OCI-LY7 (cell line): ENCODE measurements at regions not wholly inside any gene's neighbourhood (a gene's known extent, or its start where the extent isn't known, plus 50 kb on each side); places are given as distances from the start of the nearest gene placed in this dataset.

ENCODE experiments used
- EZH2phosphoT487 ChIP-seq: fragments of 200-600 bp; sonication (generic); IDR thresholded peaks from 2 replicates; pipeline ENCODE4 v1.6.1; 2018; ENCODE audit warnings: low read depth, borderline replicate concordance, mild to moderate bottlenecking, mixed run types, antibody characterized with exemption, low read length, moderate library complexity, mixed read lengths
- TF ChIP-seq, protein P1 (sequence below): fragments of 200-600 bp; sonication (generic); conservative IDR thresholded peaks from 2 replicates; pipeline ENCODE4 v1.5.1; 2014; ENCODE audit warnings: mild to moderate bottlenecking, antibody characterized with exemption, low read length, moderate library complexity, mixed read lengths

DNA sequence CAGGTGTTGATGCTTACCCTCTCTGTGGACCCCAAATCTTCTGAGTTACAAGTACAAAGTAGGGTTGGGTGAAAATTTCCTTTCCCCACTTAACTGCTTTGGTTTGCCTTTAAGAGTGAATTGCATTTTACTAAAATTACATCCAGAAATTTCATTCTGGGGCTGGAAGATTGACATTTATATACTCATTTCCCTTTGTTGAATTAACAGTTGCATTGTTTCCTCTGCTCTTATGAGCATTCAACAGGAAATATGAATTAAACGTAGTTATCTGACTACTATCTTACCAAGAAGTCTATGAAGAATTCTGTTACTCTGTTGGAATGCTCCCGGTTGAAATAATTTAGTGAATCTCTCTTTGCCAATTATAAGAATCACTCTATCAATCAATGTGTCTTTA is 1231.1 kb upstream of the NXPH2 start:
- TF ChIP-seq, protein P1, sequence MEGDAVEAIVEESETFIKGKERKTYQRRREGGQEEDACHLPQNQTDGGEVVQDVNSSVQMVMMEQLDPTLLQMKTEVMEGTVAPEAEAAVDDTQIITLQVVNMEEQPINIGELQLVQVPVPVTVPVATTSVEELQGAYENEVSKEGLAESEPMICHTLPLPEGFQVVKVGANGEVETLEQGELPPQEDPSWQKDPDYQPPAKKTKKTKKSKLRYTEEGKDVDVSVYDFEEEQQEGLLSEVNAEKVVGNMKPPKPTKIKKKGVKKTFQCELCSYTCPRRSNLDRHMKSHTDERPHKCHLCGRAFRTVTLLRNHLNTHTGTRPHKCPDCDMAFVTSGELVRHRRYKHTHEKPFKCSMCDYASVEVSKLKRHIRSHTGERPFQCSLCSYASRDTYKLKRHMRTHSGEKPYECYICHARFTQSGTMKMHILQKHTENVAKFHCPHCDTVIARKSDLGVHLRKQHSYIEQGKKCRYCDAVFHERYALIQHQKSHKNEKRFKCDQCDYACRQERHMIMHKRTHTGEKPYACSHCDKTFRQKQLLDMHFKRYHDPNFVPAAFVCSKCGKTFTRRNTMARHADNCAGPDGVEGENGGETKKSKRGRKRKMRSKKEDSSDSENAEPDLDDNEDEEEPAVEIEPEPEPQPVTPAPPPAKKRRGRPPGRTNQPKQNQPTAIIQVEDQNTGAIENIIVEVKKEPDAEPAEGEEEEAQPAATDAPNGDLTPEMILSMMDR: no peak
- TF ChIP-seq EZH2phosphoT487: no peak
